Spleen (tissue), 11 donors: ENCODE measurements at regions not wholly inside any gene's neighbourhood (a gene's known extent, or its start where the extent isn't known, plus 50 kb on each side); places are given as distances from the start of the nearest gene placed in this dataset.

Source experiments
- DNase-seq: peaks from one replicate; pipeline ENCODE4 v3.0.0-alpha.2; 2020
- H3K27ac ChIP-seq, 8 donors: fragments of 200-600 bp; sonication (generic) in 7 of 8; 1 replicate in 4 of 8; 2 replicates in 4 of 8; pipeline versions ENCODE4 v1.5.0 to v1.8.0; 2016 to 2021; ENCODE audit warnings: inconsistent platforms in 4 of 8, mild to moderate bottlenecking in 4 of 8, moderate library complexity in 1 of 8
- H3K27me3 ChIP-seq, 7 donors: fragments of 200-600 bp; sonication (generic) in 6 of 7; replicated peaks in 1 of 7; 1 replicate in 4 of 7; 2 replicates in 3 of 7; pipeline versions ENCODE4 v1.5.0 to v1.8.0; 2016 to 2021; ENCODE audit warnings: inconsistent platforms in 3 of 7, mild to moderate bottlenecking in 1 of 7
- H3K36me3 ChIP-seq, 6 donors: fragments of 200-600 bp; sonication (generic) in 5 of 6; 1 replicate in 4 of 6; 2 replicates in 2 of 6; pipeline versions ENCODE4 v1.5.0 to v1.8.0; 2016 to 2021; ENCODE audit warnings: inconsistent platforms in 2 of 6
- H3K4me1 ChIP-seq, 6 donors: fragments of 200-600 bp; sonication (generic) in 5 of 6; 1 replicate in 3 of 6; 2 replicates in 3 of 6; pipeline versions ENCODE4 v1.5.0 to v1.8.0; 2016 to 2021; ENCODE audit warnings: inconsistent platforms in 3 of 6
- H3K4me3 ChIP-seq, 8 donors: fragments of 200-600 bp; sonication (generic) in 7 of 8; 1 replicate in 4 of 8; 2 replicates in 4 of 8; pipeline versions ENCODE4 v1.5.0 to v1.8.0; 2016 to 2021; ENCODE audit warnings: inconsistent platforms in 4 of 8, mild to moderate bottlenecking in 4 of 8, moderate library complexity in 2 of 8
- H3K9me3 ChIP-seq, 8 donors: fragments of 200-600 bp; sonication (generic) in 7 of 8; 1 replicate in 4 of 8; 2 replicates in 4 of 8; pipeline versions ENCODE4 v1.5.0 to v1.8.0; 2016 to 2021; ENCODE audit warnings: inconsistent platforms in 4 of 8
- CTCF ChIP-seq, 11 experiments: fragments of 200-600 bp in 7 of 11; fragments of 450-650 bp in 4 of 11; sonication (generic) in 4 of 11; IDR thresholded peaks in 8 of 11; conservative IDR thresholded peaks in 3 of 11; 1 replicate in 7 of 11; 2 replicates in 4 of 11; pipeline versions ENCODE4 v1.4.0 to v1.8.0; 2016 to 2021; ENCODE audit warnings: antibody characterized with exemption in 11 of 11, inconsistent platforms in 4 of 11, mild to moderate bottlenecking in 1 of 11
- POLR2A ChIP-seq, 3 donors: fragments of 450-650 bp; IDR thresholded peaks; one replicate each; pipeline ENCODE4 v1.5.1; 2017; ENCODE audit warnings: antibody characterized with exemption in 3 of 3, mild to moderate bottlenecking in 1 of 3
- POLR2AphosphoS5 ChIP-seq, 3 donors: sonication (generic); formaldehyde crosslinking; IDR thresholded peaks; one replicate each; pipeline ENCODE4 v1.5.1; 2017; ENCODE audit warnings: antibody characterized with exemption in 3 of 3
- WGBS, 5 donors: extraction: QIAGEN DNeasy Blood & Tissue Kit in 3 of 5; methylation state at CpG; one replicate each; pipeline versions ENCODE4 v1.1.5 to v1.1.7; 2013 to 2018; 5-methylcytosine and 5-hydroxymethylcytosine counted together
- intact Hi-C: fragments of 100-400 bp; cut with DNase I; formaldehyde crosslinking; loops from one replicate; pipeline ENCODE4 v1.15.0; 2023; ENCODE audit warnings: low total_unique reads
- donor health status: healthy with polysubstance abuse.
- donor health status: DM: no; HTN: no; CAD: no; lungs with moderate emphysema.
- donor health status: DM: no; HTN: no; CAD: no.
- donor health status: Bipolar disorder and iron deficiency.
- donor health status: healthy.
- donor health status: DM: no; HTN: no; CAD: no.
- donor health status: DM: yes; HTN: yes; CAD: no.

- Histone ChIP-seq H3K36me3 (no peaks in the 10 kb centered on the region), H3K4me1 (no peaks in the 10 kb centered on the region), H3K4me3 (no peak overlapping the region), H3K27me3 (peaks cover 0 to 11% (median 0%) of the 10 kb centered on the region in 7 donors), H3K27ac (no peak overlapping the region), H3K9me3 (peaks cover 0 to 3% (median 0%) of the 10 kb centered on the region in 8 donors)
- intact Hi-C loops, result no loop called here
- 55 to 67% (median 62%) methylated on average over 6 to 7 of the region's 7 CpGs for WGBS, 5 donors
- TF ChIP-seq POLR2A (IDR thresholded peaks at IDR 0.05) (no peak), CTCF (IDR thresholded peaks at IDR 0.05 in 8 of 11, conservative IDR thresholded peaks at IDR 0.05 in 3 of 11) (no peak), POLR2AphosphoS5 (IDR thresholded peaks at IDR 0.05) (no peak)
- DNase-seq, result no peak
These were observed 211.7 kb upstream of the MKI67 start for GRCh38 chr10:128337860-128338378.

DNA sequence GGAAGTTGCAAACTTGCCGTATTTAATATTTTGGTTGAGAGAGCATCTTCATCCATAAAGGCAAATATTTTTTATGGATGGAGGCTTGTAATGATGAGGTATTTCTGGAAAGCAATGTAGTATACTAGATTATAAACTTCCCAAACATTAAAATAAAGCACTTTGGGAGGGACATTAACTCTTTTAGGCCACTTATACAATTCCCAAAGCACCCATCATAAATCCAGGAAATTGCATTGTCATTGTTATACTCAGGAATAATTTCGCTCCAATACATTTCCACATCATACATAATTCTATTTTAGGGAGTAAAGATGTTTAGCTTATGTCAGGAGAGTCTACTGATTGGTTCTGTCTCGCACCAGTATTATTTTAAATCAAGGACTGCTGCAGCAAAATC is 212.7 kb upstream of the MKI67 start:
- TF ChIP-seq CTCF (IDR thresholded peaks at IDR 0.05 in 8 of 11, conservative IDR thresholded peaks at IDR 0.05 in 3 of 11), result no peak
- no peak for TF ChIP-seq POLR2AphosphoS5 (IDR thresholded peaks at IDR 0.05)
- TF ChIP-seq POLR2A (IDR thresholded peaks at IDR 0.05), result no peak
- DNase-seq, result no peak
- no peaks in the 10 kb centered on the region for H3K9me3 ChIP-seq
- intact Hi-C loops, result no loop called here
- WGBS, 5 donors, result 67 to 78% (median 69%) methylated on average over 3 of the region's 3 CpGs
- no peaks in the 10 kb centered on the region for H3K4me1 ChIP-seq
- no peak overlapping the region for H3K4me3 ChIP-seq
- no peak overlapping the region for H3K27ac ChIP-seq
- peaks cover 0 to 11% (median 0%) of the 10 kb centered on the region in 7 donors for H3K27me3 ChIP-seq
- H3K36me3 ChIP-seq, result no peaks in the 10 kb centered on the region

- Histone ChIP-seq H3K36me3 (no peaks in the 10 kb centered on the region), H3K27me3 (peaks cover 0 to 5% (median 0%) of the 10 kb centered on the region in 7 donors), H3K4me1 (no peaks in the 10 kb centered on the region), H3K9me3 (no peaks in the 10 kb centered on the region), H3K27ac (no peak overlapping the region), H3K4me3 (no peak overlapping the region)
- no peak for DNase-seq
- TF ChIP-seq POLR2AphosphoS5 (IDR thresholded peaks at IDR 0.05), result no peak
- TF ChIP-seq CTCF (IDR thresholded peaks at IDR 0.05 in 8 of 11, conservative IDR thresholded peaks at IDR 0.05 in 3 of 11), result no peak
- TF ChIP-seq POLR2A (IDR thresholded peaks at IDR 0.05), result no peak
- intact Hi-C loops, result no loop called here
- WGBS, 5 donors, result 71 to 86% (median 77%) methylated on average over 4 of the region's 4 CpGs
These were observed 213.5 kb upstream of the MKI67 start for GRCh38 chr10:128339753-128340152.

DNA sequence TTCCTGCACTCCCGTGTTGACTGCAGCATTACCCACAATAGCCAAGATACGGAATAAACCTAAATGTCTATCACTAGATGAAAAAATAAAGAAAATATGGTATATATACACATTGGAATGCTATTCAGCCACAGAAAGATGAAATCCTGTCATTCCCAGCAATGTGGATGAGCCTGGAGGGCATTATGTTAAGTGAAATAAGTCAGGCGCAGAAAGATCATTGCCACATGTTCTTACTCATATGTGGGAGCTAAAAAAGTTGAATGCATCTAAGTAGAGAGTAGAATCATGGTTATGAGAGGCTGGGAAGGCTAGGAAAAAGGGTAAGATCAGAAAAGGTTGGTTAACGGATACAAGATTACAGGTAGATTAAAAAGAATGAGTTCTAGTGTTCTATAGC is 219.1 kb upstream of the MKI67 start:
- Histone ChIP-seq H3K4me1 (no peaks in the 10 kb centered on the region), H3K27ac (no peak overlapping the region)
- 79 to 87% (median 82%) methylated on average over 4 of the region's 4 CpGs for WGBS, 5 donors

More for the DNA sequence above, 219.1 kb upstream of the MKI67 start:
- no peaks in the 10 kb centered on the region for H3K9me3 ChIP-seq
- peaks cover 0 to 7% (median 0%) of the 10 kb centered on the region in 7 donors for H3K27me3 ChIP-seq
- no peaks in the 10 kb centered on the region for H3K36me3 ChIP-seq
- intact Hi-C loops, result no loop called here
- TF ChIP-seq CTCF (IDR thresholded peaks at IDR 0.05 in 8 of 11, conservative IDR thresholded peaks at IDR 0.05 in 3 of 11) (no peak), POLR2A (IDR thresholded peaks at IDR 0.05) (no peak), POLR2AphosphoS5 (IDR thresholded peaks at IDR 0.05) (no peak)
- DNase-seq, result no peak
- no peak overlapping the region for H3K4me3 ChIP-seq
